ENCODE measurements at regions not wholly inside any gene's neighbourhood (a gene's known extent, or its start where the extent isn't known, plus 50 kb on each side); places are given as distances from the start of the nearest gene placed in this dataset.

DNA sequence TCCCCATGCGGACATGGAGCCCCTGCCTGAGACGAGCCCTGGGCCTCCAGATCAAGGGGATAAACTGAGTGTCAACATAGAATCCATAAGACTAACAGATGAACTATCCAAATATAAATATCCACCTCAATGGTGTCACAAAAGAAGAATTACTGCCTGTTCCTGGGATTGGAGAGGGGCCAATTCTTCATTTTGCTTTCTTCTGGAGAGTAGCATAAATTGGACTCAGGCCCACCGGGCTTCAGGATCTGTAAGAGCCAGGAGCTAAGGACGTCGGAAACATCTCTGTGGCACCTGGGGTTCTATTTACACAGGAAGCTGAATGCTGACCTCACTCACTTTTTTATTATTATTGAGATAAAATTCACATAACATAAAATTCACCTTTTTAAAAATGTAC is 408.2 kb upstream of the CCDC196 start:
- TF ChIP-seq CTCF (IDR thresholded peaks at IDR 0.05) (no peak), POLR2AphosphoS5 (IDR thresholded peaks at IDR 0.05) (no peak), POLR2A (IDR thresholded peaks at IDR 0.05) (no peak), EP300 (IDR thresholded peaks at IDR 0.05) (no peak)
